HG03457 (cell line): ENCODE measurements at regions not wholly inside any gene's neighbourhood (a gene's known extent, or its start where the extent isn't known, plus 50 kb on each side); places are given as distances from the start of the nearest gene placed in this dataset.

Source experiments
- ATAC-seq: cut with Tn5 transposase; IDR thresholded peaks from one replicate; pipeline ENCODE4 v1.9.1; 2021; ENCODE audit warnings: moderate number of reproducible peaks; ENCODE audit not compliant: unreplicated experiment

DNA sequence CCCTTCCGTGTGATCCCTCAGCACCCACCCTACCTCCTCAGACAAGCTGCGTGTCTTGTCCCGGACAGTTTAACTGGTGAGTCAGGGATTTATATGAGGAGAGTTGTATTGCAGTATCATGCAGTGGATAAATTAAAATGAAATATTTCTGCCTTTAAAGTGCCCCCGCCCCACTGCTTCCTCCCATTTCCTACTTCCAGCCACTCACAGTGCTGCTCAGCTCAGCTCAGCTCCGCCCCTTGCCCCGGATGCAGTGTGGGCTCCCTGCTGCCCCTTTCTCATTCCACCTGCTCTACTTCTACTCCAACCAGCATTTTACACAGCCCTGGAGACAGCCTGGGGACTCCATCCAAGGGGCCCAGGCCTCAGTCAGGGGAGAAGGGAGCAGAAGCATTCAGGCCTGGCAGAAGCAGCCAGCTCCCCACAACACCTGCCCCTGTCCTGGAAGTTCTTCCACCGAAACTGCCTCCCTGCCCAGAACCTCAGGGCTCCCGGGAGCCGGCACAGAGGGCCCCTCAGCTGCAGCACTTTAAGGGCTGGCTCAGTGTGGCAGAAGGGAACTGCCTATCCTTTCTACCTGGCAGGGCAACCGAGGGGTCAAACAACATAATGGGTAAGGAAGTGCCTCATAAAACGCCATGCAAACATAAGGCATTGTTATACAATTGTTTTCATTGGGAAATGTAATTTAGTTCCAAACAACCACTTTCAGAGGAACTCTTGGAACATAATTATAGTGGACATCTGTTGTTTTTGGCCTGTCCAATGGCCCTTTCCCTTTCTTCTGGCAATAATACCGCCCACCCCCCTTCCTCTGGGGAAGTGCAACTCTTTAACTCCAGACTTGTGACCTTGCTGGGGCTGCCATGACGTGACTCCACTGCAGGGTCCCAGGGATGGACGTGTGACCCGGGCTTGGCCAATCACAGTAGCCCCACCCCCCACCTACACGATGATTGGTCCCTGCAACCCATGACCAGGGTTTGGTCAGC lies 102.3 kb downstream of the LIPG start:
- ATAC-seq, result no peak

- no peak for ATAC-seq
These were observed 100.6 kb downstream of the LIPG start for GRCh38 chr18:49662506-49662905.

GRCh38 chr18:49658823-49659404 lies 97.1 kb downstream of the LIPG start:
- no peak for ATAC-seq

DNA sequence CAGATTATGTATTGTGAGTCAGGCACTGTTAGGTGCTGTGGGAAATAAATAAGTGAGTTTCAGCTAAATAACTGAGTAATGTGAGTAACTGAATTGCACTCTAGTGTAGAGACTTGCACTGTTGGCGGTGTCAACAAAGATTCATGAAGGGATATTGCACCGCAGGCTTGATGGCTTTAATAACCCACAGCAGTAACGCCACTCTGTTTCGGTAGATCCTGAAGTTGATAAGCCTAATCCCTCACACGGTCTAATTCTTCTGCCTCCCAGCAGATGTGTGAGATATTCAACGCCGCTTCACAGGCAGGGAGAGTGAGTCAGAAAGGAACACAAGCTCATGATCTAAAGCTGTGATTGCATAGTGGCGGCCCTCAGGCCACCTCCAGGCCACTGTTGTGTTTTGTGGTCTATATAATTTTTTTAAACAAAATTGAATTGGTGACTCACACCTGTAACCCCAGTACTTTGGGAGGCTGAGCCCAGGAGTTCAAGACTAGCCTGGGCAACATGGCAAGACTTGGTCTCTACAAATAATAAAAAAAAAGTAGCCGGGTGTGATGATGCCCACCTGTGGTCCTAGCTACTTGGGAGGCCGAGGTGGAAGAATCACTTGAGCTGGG lies 94.3 kb downstream of the LIPG start:
- no peak for ATAC-seq

- ATAC-seq, result no peak
These were observed 93.6 kb downstream of the LIPG start for GRCh38 chr18:49655266-49656072.

- no peak for ATAC-seq
These were observed 92.5 kb downstream of the LIPG start for GRCh38 chr18:49654347-49654746.

DNA sequence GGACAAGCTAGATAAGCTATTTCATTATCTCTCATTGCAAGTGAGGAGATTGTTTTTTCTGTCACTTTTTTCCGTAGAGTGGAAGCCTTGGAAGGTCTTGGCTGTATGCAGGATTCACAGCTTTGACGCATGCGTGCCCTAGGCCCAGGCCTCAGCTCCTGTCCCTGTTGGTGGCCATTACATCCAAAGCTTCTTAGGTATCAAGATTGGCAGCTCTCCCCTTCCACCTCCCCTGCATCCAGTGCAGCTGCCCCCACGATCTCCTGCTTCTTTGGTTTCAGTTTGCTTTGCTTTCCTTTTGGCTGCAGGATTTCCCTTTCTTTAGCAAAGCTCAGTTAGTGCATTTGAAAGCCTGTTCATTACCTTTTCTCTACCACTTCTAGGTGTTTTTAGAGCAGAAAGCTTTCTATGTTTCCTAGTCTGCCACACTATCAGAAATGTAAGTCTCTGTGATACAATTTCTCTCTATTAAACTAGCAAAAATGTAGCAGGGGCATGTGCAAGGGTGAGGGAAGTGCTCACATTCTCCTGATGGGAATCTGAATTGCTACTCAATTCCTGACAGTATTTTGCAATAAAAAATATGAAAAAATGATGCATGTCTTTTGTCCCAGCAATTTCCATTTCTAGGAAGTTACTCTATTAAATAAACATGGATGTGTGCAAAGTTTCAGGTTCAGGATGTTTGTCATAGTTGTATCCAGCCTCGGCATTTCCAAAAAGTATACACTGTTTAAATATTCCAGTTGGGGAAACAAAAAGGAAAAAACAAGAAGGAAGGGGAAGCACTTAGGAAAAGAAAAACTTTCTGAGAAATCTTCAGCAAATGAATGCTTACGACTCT lies 91.2 kb downstream of the LIPG start:
- ATAC-seq, result no peak

GRCh38 chr18:49651033-49651432 lies 89.2 kb downstream of the LIPG start:
- ATAC-seq, result no peak

DNA sequence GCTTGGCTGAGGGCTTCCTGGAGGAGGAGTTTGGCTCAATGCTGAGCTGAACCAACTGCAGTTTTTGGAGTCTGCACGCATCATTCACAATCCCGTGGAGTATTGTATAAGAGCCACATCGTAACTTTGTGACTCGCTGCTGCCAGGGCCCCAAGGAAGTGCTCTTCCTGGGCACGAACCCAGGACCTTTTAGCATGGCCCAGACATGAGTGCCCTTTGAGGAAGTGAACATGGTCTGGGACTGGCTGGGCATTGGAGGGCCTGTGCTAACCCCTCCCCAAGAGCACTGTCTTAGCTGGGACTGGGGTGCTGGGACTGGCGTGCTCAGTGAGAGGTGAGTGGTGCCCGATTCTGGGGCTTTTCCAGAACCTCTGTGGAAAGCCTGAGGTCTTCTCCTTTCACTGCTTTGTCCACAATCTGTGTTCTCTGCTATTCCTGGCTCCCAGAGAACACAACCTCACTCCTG lies 88.6 kb downstream of the LIPG start:
- no peak for ATAC-seq

DNA sequence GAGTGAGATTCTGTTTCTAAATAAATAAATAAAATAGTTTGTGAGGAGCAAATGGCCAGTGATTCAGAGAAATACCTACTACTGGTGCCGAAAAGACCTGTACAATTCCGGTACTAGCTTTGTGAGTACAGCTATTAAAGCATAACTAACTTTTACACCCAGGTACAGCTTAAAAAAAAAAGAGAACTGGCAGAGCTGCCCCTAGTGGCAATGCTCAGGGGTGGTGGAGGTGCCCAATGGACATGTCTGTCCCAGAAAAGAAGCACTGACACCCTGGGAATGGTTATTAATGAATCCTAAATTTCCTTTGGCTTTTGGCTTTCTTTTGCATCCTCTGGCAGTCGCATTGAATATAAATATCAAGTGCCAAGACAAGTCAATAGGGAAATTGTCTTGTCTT lies 87.0 kb downstream of the LIPG start:
- ATAC-seq, result no peak
